ENCODE measurements at regions not wholly inside any gene's neighbourhood (a gene's known extent, or its start where the extent isn't known, plus 50 kb on each side); places are given as distances from the start of the nearest gene placed in this dataset.

DNA sequence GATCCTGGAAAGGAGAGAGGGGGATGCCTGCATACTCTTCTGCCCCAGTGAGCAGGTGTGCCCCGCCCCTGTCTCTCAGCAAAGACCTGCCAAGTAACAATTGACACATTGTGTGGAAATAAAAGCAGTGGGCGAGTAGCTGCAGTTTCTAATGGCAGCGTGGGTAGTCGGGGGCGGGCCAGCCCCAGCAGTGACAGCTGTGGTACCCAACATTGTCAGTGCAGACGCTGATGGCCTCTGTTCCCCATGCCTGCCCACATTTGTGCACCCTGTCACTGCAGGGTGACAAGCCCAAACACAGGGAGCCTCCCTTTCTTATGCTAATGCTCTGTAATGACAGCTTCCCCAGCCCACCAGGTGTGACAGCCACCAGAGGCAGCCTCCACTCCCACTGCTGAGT is 491.7 kb downstream of the DHX35 start:
- no peak overlapping the region for H3K4me3 ChIP-seq

DNA sequence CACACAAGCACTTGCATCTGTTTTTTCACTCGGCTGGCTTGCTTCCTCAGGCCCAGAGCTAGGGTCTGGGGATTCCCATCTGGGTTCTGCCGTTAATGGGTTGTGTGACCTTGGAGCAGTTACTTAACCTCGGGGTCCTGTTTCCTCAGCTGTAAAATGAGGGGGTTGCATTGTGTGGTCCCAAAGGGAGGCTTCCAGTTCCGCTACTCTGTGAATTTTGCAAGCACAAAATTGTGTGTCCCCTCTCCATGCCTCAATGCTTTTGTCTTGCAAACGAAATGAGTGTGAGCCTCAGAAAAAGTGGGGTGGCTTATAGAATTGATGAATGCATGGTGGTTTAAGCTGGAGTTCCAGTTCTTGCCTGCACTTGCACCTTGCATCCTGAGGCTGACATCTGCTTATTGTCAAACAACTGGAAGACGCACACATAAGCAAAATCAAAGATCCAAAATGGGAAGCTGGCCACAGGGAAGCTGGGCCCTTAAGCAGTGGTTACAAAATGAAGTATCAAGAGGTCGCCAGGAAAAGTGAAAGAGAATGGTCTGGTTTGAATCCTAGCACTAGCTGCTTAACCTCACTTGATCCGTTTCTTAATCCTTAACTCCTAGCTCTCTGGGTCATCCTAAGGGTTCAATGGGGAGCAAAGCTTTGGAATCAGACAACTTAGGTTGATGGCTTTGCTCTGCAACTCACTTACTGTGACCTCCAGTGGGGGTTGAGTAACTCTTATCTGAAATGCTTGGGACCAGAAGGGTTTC is 490.6 kb downstream of the DHX35 start:
- no peak for DNase-seq (ENCODE audit: low spot score)
- TF ChIP-seq, protein P1, sequence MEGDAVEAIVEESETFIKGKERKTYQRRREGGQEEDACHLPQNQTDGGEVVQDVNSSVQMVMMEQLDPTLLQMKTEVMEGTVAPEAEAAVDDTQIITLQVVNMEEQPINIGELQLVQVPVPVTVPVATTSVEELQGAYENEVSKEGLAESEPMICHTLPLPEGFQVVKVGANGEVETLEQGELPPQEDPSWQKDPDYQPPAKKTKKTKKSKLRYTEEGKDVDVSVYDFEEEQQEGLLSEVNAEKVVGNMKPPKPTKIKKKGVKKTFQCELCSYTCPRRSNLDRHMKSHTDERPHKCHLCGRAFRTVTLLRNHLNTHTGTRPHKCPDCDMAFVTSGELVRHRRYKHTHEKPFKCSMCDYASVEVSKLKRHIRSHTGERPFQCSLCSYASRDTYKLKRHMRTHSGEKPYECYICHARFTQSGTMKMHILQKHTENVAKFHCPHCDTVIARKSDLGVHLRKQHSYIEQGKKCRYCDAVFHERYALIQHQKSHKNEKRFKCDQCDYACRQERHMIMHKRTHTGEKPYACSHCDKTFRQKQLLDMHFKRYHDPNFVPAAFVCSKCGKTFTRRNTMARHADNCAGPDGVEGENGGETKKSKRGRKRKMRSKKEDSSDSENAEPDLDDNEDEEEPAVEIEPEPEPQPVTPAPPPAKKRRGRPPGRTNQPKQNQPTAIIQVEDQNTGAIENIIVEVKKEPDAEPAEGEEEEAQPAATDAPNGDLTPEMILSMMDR (IDR thresholded peaks at IDR 0.05): no peak
- no peak overlapping the region for H3K27ac ChIP-seq
- H3K4me3 ChIP-seq: no peak overlapping the region

More for the DNA sequence above, 491.7 kb downstream of the DHX35 start:
- TF ChIP-seq, protein P1 (IDR thresholded peaks at IDR 0.05): no peak
- H3K27ac ChIP-seq: no peak overlapping the region
- no peak for DNase-seq (ENCODE audit: low spot score)

GRCh38 chr20:39451386-39451785 is 489.2 kb downstream of the DHX35 start:
- no peak overlapping the region for H3K4me3 ChIP-seq
- H3K27ac ChIP-seq: no peak overlapping the region
- TF ChIP-seq, protein P1 (IDR thresholded peaks at IDR 0.05): no peak
- no peak for DNase-seq (ENCODE audit: low spot score)

GRCh38 chr20:39446397-39446796 is 484.3 kb downstream of the DHX35 start:
- H3K27ac ChIP-seq: no peak overlapping the region
- TF ChIP-seq, protein P1 (IDR thresholded peaks at IDR 0.05): no peak
- no peak overlapping the region for H3K4me3 ChIP-seq
- DNase-seq (ENCODE audit: low spot score): no peak

- no peak overlapping the region for H3K27ac ChIP-seq
- H3K4me3 ChIP-seq: no peak overlapping the region
- TF ChIP-seq, protein P1 (IDR thresholded peaks at IDR 0.05): no peak
- no peak for DNase-seq (ENCODE audit: low spot score)
Observed at GRCh38 chr20:39445095-39445494, 483.0 kb downstream of the DHX35 start.

DNA sequence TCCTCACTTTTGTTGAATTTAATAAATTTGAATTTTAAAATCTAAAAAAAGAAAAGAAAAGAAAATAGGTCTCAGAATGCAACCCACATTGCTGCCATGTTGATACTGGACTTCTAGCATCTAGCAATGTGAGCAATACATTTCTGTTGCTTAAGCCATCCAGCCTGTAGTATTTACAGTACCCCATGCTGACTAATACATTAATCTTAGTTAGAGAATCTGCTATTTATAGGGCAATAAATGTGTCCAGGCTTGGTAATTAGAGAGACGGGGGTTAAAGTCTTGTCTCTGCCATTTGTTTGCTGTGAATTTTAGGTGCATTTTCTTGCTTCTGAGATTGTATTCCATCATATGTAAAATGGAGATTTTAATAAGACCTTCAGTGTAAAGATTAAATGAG is 471.3 kb downstream of the DHX35 start:
- DNase-seq (ENCODE audit: low spot score): no peak
- Histone ChIP-seq H3K4me3 (no peak overlapping the region), H3K27ac (no peak overlapping the region)
- TF ChIP-seq, protein P1 (IDR thresholded peaks at IDR 0.05): no peak

All from coronary artery (tissue), 2 donors.